GM18873 (cell line): ENCODE measurements at regions not wholly inside any gene's neighbourhood (a gene's known extent, or its start where the extent isn't known, plus 50 kb on each side); places are given as distances from the start of the nearest gene placed in this dataset.

Experiments
- ATAC-seq: cut with Tn5 transposase; IDR thresholded peaks from one replicate; pipeline ENCODE4 v1.9.1; 2021; ENCODE audit warnings: mild to moderate bottlenecking, moderate library complexity, moderate number of reproducible peaks; ENCODE audit not compliant: unreplicated experiment, low FRiP score

GRCh38 chr11:116112087-116112935 lies 608.1 kb upstream of the CADM1 start:
- ATAC-seq, result no peak

GRCh38 chr11:116111546-116111945 lies 607.3 kb upstream of the CADM1 start:
- ATAC-seq, result no peak

GRCh38 chr11:116110802-116111201 lies 606.6 kb upstream of the CADM1 start:
- no peak for ATAC-seq

DNA sequence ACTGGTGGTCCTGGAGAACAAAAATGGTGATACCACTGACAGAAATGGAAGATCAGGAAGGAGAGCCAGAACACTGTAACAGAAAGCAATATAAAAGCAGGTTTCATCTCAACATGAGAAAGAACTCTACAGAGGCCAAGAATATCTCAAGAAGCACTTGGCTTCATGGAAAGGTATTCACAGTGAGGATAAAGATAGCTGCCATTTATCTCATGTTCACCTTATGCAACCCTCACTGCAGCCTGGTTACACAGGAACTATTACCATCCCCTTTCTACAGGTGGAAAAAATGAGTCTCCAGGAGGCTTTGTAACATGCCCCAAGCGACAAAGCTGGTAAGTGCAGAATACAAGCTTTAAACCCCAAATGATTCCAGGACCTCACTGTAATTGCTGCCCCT lies 606.1 kb upstream of the CADM1 start:
- ATAC-seq, result no peak

DNA sequence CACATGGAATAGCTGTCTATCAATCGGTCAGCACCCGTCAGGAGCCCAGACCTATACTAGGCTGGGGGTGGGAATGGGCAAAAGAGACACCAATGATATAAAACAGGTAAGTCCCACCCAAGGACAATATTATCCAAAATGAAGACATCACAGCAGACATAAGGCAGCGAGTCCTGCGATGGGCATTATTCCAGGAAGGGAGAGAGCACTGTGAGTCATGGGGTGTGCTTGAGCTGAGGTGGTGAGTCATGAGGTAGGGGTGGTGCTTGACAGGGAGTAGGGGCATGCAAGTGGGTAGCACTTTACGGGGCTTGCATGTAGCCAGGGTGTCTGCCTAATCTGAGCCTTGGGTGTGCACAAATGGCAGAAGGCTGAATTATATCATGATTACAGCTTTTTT lies 605.0 kb upstream of the CADM1 start:
- ATAC-seq, result no peak

GRCh38 chr11:116108161-116108560 lies 603.9 kb upstream of the CADM1 start:
- ATAC-seq, result no peak

DNA sequence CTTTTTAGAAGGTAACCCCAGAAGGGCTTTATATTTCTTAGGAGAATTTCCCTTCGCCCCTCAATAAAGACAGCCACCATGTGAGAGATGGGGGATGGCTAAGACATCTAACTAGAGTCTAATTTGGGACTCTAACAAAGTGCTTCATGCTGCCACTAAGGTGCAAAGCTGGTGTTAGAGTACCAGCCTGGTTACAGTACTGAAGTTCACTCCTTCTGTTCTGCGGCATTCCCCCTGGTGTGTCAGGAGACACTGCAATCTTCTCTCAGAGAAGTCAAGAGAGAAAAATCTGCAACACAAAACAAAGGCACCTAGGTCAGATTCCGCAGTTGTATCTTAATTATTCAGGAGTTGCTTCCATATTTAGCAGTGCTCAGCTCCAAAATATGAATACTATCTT lies 603.0 kb upstream of the CADM1 start:
- ATAC-seq, result no peak

GRCh38 chr11:116104498-116105174 lies 600.4 kb upstream of the CADM1 start:
- ATAC-seq, result no peak

DNA sequence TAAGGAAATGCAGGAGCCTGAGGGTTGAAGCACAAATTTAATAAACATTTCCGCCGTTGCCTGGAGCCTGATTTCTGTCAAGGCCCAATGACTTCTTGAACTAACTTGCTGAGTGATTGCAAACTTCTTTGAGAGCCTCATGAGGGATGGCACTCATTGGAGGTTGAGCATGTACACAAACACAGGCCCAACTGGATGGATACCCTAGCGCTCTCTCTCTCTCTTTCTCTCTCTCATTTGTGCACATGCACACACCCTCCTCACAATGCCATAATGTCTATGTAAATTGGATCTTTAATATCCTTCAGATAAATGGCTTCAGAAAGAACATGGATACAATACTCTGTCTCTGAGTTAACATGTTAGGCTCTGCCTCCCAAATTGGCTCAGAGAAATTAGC lies 597.7 kb upstream of the CADM1 start:
- no peak for ATAC-seq

DNA sequence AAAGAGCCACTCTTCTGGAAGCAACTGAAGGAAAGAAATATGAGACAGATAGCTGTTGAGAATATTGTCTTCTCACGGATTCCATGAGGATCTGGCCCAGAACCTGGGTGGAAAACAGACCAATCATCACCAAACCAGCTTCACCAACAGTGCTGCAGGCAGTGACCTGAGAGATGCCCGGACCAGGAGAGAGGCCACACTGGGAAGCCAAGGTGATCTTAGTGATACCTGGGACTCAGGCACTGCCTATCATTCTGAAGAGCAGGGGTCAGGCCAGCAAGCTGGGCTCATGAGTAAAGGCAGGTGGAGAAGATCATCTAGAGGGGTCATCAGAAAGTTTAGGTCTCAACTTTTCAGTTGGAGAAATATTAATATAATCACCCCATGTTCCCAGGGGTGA lies 595.8 kb upstream of the CADM1 start:
- no peak for ATAC-seq

DNA sequence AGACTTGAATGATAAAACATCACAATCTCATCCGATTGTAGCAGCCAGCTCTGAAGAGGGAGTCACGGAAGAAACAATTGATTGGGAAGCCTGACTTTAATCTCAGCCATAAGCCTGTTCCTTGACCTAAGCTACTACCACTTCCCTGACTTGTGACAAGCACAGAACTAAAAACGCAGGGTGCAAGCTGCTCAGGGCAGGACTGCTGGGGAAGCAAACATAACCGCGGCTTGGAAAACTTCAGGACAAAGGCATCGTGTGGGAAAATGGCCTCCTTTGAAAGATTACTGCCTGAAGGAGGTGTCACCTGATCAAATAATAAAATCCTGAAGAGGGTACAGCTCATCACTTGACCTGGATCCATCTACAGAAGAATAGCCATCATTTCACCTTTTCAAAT lies 595.3 kb upstream of the CADM1 start:
- no peak for ATAC-seq

GRCh38 chr11:116096272-116096995 lies 592.2 kb upstream of the CADM1 start:
- no peak for ATAC-seq

DNA sequence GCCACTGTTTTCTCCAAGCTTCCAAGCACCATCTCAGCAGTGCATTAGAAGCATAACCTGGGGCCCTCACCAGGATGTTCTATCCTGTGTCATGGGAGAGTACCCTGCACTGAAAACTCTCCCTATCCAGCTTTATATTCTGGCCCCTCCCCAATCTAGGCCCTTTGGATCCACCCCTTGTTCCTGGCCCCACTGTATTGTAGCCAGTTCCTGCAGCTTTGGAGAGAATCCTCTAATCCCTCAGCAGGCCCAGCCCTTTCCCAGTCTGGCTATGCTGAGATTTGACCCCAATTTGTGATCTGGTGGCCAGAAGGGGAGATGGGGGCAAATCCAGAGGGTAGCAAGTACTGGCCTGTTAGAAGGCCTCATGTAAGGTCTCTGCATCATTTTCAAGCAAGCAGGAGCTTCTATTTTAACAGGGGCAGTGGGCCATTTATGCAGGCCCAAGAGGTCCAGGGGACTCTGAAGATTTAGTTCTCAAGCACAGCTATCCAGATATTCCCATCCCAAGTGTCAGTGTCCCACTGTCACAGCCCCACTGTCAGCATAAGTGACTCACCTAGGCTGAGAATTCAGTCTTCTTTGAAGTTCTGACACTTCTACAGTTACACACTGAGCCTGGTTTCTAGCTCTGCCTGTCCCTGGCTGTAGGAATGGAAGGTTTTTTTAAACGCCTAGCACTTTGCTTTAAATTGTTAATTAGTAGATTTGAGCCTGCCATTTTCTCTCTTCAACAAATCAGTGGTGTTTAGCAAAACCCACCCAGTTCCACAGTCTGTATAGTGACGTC lies 589.5 kb upstream of the CADM1 start:
- ATAC-seq, result no peak

GRCh38 chr11:116093065-116093464 lies 588.9 kb upstream of the CADM1 start:
- ATAC-seq, result no peak

GRCh38 chr11:116086426-116086825 lies 582.2 kb upstream of the CADM1 start:
- no peak for ATAC-seq

DNA sequence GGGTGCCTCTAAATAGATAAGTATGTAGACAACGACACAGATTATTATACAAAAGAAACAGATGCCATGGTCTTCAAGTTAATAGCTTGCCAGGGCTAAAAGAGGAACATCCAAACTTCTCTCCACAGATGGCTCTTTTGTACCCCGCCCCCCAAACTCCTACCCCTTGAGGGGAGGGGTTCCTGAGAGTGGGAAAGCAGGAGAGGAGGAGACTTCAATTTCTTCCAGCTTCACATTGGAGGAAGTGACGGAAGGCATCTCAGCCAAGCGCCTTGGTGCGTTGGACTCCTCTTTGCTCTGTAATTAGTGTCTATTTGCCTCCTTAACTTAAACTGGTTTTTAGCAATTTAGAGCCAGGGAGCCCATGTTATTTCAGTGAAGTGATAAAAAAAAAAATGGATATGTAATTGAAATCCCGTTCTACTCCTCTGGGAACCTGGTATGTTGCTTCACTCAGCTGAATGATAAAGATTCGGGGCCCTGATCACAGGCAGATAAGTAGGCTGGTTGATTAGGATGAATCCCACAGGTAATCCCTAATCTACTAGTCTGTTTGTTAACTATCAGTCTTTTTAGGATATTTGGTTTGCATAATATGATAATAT lies 580.9 kb upstream of the CADM1 start:
- no peak for ATAC-seq

- ATAC-seq, result no peak
Observed at GRCh38 chr11:116084511-116084910, 580.3 kb upstream of the CADM1 start.

DNA sequence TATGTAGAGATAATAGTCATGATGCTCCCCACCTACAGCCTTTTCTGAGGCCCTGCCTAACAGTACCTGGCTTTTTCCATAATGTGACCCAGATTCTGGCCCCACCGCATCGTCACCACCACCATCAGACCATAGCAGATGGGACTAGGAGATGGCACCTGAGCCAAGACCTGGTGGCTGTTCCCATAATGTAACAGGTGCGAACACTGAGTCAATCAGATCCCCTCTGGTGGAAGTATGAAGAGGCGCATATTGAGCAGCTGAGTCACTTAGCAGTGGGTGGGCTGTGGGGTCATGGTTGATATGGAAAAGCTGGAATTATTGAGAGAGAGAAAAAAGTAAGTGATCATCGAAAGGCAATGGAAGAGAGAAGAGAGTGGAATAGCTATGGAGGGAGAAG lies 578.0 kb upstream of the CADM1 start:
- no peak for ATAC-seq

GRCh38 chr11:116079580-116079979 lies 575.4 kb upstream of the CADM1 start:
- ATAC-seq, result no peak

GRCh38 chr11:116078101-116078591 lies 573.9 kb upstream of the CADM1 start:
- no peak for ATAC-seq
